ENCODE measurements at regions not wholly inside any gene's neighbourhood (a gene's known extent, or its start where the extent isn't known, plus 50 kb on each side); places are given as distances from the start of the nearest gene placed in this dataset.
"Not testable (repeated sequence)": the region's sequence is repeated elsewhere in the genome, so short reads cannot be mapped to it uniquely, and the experiment has no call there.

- no peak for TF ChIP-seq CTCF (IDR thresholded peaks at IDR 0.05)
- H3K4me3 Mint-ChIP-seq, result no peak overlapping the region
- H3K36me3 Mint-ChIP-seq (ENCODE audit: low read depth), result no peaks in the 10 kb centered on the region
- no peaks in the 10 kb centered on the region for H3K9me3 Mint-ChIP-seq
- H3K27ac Mint-ChIP-seq, result no peak overlapping the region
- peaks cover 22% of the 10 kb centered on the region for H3K27me3 Mint-ChIP-seq (ENCODE audit: insufficient read depth)
- peak; percentile 17 for DNase-seq
- H3K4me1 Mint-ChIP-seq (ENCODE audit: low read depth), result peaks cover 11% of the 10 kb centered on the region
Observed at GRCh38 chr19:13689085-13689484, 75.2 kb upstream of the MRI1 start.

- H3K27ac Mint-ChIP-seq, result no peak overlapping the region
- no peak overlapping the region for H3K4me3 Mint-ChIP-seq
- DNase-seq, result no peak
- no peaks in the 10 kb centered on the region for H3K4me1 Mint-ChIP-seq (ENCODE audit: low read depth)
- peaks cover 21% of the 10 kb centered on the region for H3K9me3 Mint-ChIP-seq
- peaks cover 13% of the 10 kb centered on the region for H3K27me3 Mint-ChIP-seq (ENCODE audit: insufficient read depth)
- no peak for TF ChIP-seq CTCF (IDR thresholded peaks at IDR 0.05)
- peaks cover 6% of the 10 kb centered on the region for H3K36me3 Mint-ChIP-seq (ENCODE audit: low read depth)
Observed at GRCh38 chr19:13684021-13684420, 80.3 kb upstream of the MRI1 start.

- Mint-ChIP-seq H3K27me3 (ENCODE audit: insufficient read depth) (peaks cover 9% of the 10 kb centered on the region), H3K4me3 (no peak overlapping the region), H3K36me3 (ENCODE audit: low read depth) (peaks cover 6% of the 10 kb centered on the region), H3K4me1 (ENCODE audit: low read depth) (no peaks in the 10 kb centered on the region), H3K27ac (no peak overlapping the region), H3K9me3 (peaks cover 21% of the 10 kb centered on the region)
- TF ChIP-seq CTCF (IDR thresholded peaks at IDR 0.05), result no peak
- no peak for DNase-seq
Observed at GRCh38 chr19:13681509-13681908, 82.8 kb upstream of the MRI1 start.

- H3K27ac Mint-ChIP-seq; H3K4me3 Mint-ChIP-seq; H3K27me3 Mint-ChIP-seq (ENCODE audit: insufficient read depth); H3K36me3 Mint-ChIP-seq (ENCODE audit: low read depth); DNase-seq; H3K4me1 Mint-ChIP-seq (ENCODE audit: low read depth): not testable (repeated sequence)
- peaks cover 21% of the 10 kb centered on the region for H3K9me3 Mint-ChIP-seq
Observed at GRCh38 chr19:13680708-13681360, 83.5 kb upstream of the MRI1 start.

GRCh38 chr19:13676967-13677366 is 87.4 kb upstream of the MRI1 start:
- Mint-ChIP-seq H3K9me3 (peaks cover 23% of the 10 kb centered on the region), H3K36me3 (ENCODE audit: low read depth) (peaks cover 10% of the 10 kb centered on the region)
- not testable (repeated sequence) for H3K27ac Mint-ChIP-seq; H3K4me1 Mint-ChIP-seq (ENCODE audit: low read depth); DNase-seq; H3K27me3 Mint-ChIP-seq (ENCODE audit: insufficient read depth); H3K4me3 Mint-ChIP-seq

GRCh38 chr19:13672480-13673175 is 91.7 kb upstream of the MRI1 start:
- H3K4me1 Mint-ChIP-seq (ENCODE audit: low read depth); DNase-seq; H3K36me3 Mint-ChIP-seq (ENCODE audit: low read depth); H3K9me3 Mint-ChIP-seq; H3K4me3 Mint-ChIP-seq; H3K27ac Mint-ChIP-seq: not testable (repeated sequence)
- peaks cover 16% of the 10 kb centered on the region for H3K27me3 Mint-ChIP-seq (ENCODE audit: insufficient read depth)

- Mint-ChIP-seq H3K27me3 (ENCODE audit: insufficient read depth) (peaks cover 21% of the 10 kb centered on the region), H3K4me1 (ENCODE audit: low read depth) (no peaks in the 10 kb centered on the region), H3K36me3 (ENCODE audit: low read depth) (peaks cover 5% of the 10 kb centered on the region; the same call in 1 of the 2 replicates), H3K4me3 (no peak overlapping the region), H3K9me3 (peaks cover 8% of the 10 kb centered on the region; the same call in 1 of the 2 replicates), H3K27ac (no peak overlapping the region)
- no peak for DNase-seq
- no peak for TF ChIP-seq CTCF (IDR thresholded peaks at IDR 0.05)
Observed at GRCh38 chr19:13670846-13671245, 93.5 kb upstream of the MRI1 start.

Data from HFFc6 (cell line).